ENCODE measurements at regions not wholly inside any gene's neighbourhood (a gene's known extent, or its start where the extent isn't known, plus 50 kb on each side); places are given as distances from the start of the nearest gene placed in this dataset.

- CTCF ChIA-PET, result interaction anchor here (0.9 kb wide), 1 partner anchor 17 kb away, joined by 3 read pairs; no protein-coding TSS in a partner anchor
- no peaks in the 10 kb centered on the region for H3K79me2 ChIP-seq (ENCODE audit: control insufficient read depth, insufficient read depth, low read length)
- FAIRE-seq (no peak), DNase-seq (ENCODE audit: low read depth, low spot score) (no peak), ATAC-seq (no peak)
- H3K36me3 ChIP-seq (ENCODE audit: control insufficient read depth in 2 of 2, insufficient read depth in 2 of 2, low read length in 1 of 2), result no peaks in the 10 kb centered on the region
- no peaks in the 10 kb centered on the region for H4K20me1 ChIP-seq (ENCODE audit: control insufficient read depth, insufficient read depth)
- no peak for TF ChIP-seq TCF7 (IDR thresholded peaks at IDR 0.05; ENCODE audit: borderline replicate concordance)
- no peak for TF ChIP-seq CHD1 (IDR thresholded peaks at IDR 0.05; ENCODE audit: low read depth, low read length)
- no peak for TF ChIP-seq CUX1 (IDR thresholded peaks at IDR 0.05; ENCODE audit: insufficient replicate concordance, low read depth, low read length)
- TF ChIP-seq RELA (IDR thresholded peaks at IDR 0.05; ENCODE audit: borderline replicate concordance, partially characterized antibody), result no peak
- TF ChIP-seq SRF (IDR thresholded peaks at IDR 0.05; ENCODE audit: low read depth in 2 of 2, low read length in 2 of 2), result no peak
- TF ChIP-seq KLF5 (IDR thresholded peaks at IDR 0.05; ENCODE audit: partially characterized antibody), result no peak
- TF ChIP-seq ZNF274 (IDR thresholded peaks at IDR 0.05; ENCODE audit: insufficient read depth, insufficient read length), result no peak
- no peak for TF ChIP-seq CBFB (IDR thresholded peaks at IDR 0.05; ENCODE audit: low read depth)
- TF ChIP-seq SMAD1 (IDR thresholded peaks at IDR 0.05; ENCODE audit: low read depth, partially characterized antibody), result no peak
- TF ChIP-seq MEF2A (IDR thresholded peaks at IDR 0.05; ENCODE audit: insufficient read depth, low read depth, low read length), result no peak
- TF ChIP-seq MTA2 (IDR thresholded peaks at IDR 0.05; ENCODE audit: low read depth), result no peak
- TF ChIP-seq KDM1A (IDR thresholded peaks at IDR 0.05; ENCODE audit: borderline replicate concordance), result no peak
- TF ChIP-seq, protein P1, sequence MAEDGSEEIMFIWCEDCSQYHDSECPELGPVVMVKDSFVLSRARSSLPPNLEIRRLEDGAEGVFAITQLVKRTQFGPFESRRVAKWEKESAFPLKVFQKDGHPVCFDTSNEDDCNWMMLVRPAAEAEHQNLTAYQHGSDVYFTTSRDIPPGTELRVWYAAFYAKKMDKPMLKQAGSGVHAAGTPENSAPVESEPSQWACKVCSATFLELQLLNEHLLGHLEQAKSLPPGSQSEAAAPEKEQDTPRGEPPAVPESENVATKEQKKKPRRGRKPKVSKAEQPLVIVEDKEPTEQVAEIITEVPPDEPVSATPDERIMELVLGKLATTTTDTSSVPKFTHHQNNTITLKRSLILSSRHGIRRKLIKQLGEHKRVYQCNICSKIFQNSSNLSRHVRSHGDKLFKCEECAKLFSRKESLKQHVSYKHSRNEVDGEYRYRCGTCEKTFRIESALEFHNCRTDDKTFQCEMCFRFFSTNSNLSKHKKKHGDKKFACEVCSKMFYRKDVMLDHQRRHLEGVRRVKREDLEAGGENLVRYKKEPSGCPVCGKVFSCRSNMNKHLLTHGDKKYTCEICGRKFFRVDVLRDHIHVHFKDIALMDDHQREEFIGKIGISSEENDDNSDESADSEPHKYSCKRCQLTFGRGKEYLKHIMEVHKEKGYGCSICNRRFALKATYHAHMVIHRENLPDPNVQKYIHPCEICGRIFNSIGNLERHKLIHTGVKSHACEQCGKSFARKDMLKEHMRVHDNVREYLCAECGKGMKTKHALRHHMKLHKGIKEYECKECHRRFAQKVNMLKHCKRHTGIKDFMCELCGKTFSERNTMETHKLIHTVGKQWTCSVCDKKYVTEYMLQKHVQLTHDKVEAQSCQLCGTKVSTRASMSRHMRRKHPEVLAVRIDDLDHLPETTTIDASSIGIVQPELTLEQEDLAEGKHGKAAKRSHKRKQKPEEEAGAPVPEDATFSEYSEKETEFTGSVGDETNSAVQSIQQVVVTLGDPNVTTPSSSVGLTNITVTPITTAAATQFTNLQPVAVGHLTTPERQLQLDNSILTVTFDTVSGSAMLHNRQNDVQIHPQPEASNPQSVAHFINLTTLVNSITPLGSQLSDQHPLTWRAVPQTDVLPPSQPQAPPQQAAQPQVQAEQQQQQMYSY (CRISPR knock-in tag; IDR thresholded peaks at IDR 0.05), result no peak
- no peak for TF ChIP-seq SUZ12 (IDR thresholded peaks at IDR 0.05; ENCODE audit: unreplicated experiment)
- TF ChIP-seq NFXL1 (IDR thresholded peaks at IDR 0.05; ENCODE audit: borderline replicate concordance), result no peak
- TF ChIP-seq, protein P2, sequence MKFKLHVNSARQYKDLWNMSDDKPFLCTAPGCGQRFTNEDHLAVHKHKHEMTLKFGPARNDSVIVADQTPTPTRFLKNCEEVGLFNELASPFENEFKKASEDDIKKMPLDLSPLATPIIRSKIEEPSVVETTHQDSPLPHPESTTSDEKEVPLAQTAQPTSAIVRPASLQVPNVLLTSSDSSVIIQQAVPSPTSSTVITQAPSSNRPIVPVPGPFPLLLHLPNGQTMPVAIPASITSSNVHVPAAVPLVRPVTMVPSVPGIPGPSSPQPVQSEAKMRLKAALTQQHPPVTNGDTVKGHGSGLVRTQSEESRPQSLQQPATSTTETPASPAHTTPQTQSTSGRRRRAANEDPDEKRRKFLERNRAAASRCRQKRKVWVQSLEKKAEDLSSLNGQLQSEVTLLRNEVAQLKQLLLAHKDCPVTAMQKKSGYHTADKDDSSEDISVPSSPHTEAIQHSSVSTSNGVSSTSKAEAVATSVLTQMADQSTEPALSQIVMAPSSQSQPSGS (IDR thresholded peaks at IDR 0.05; ENCODE audit: low read length), result no peak
- no peak for TF ChIP-seq NFYB (IDR thresholded peaks at IDR 0.05; ENCODE audit: insufficient read depth, low read depth, low read length)
- SMC1A ChIA-PET (ENCODE audit: uncharacterized antibody, unreplicated experiment), result interaction anchor here (0.7 to 2.0 kb wide), 2 partner anchors 17 to 1970 kb away, joined by 3 to 5 read pairs; no protein-coding TSS in a partner anchor
- H3K27me3 ChIP-seq (replicated peaks in 1 of 2; ENCODE audit: control insufficient read depth in 2 of 2, insufficient read depth in 2 of 2, low read length in 1 of 2), result no peaks in the 10 kb centered on the region
- no peaks in the 10 kb centered on the region for H3K4me1 ChIP-seq (ENCODE audit: control insufficient read depth, insufficient read depth, low read length)
- H3K4me3 ChIP-seq, result no peak overlapping the region
- no peaks in the 10 kb centered on the region for H3K9me3 ChIP-seq (replicated peaks; ENCODE audit: control insufficient read depth, insufficient read depth, low read length)
- intact Hi-C loops (cut with micrococcal nuclease; ENCODE audit: unreplicated experiment) (no loop called here), in situ Hi-C loops (cut with MboI) (no loop called here)
- H2AFZ ChIP-seq (ENCODE audit: control insufficient read depth, low read depth, low read length), result no peak overlapping the region
- no peak overlapping the region for H3K27ac ChIP-seq (ENCODE audit: control insufficient read depth, insufficient read depth)
- no peak overlapping the region for H3K4me2 ChIP-seq (ENCODE audit: control insufficient read depth, insufficient read depth)
- no peak overlapping the region for H3K9ac ChIP-seq (ENCODE audit: control insufficient read depth, insufficient read depth, low read length)
- no TSS peak for BruUV-seq (replicated peaks)
- POLR2A ChIA-PET, result no interaction called here
- RAD21 ChIA-PET (ENCODE audit: unreplicated experiment), result no interaction called here
Observed at GRCh38 chr2:59008950-59009349, 767.8 kb upstream of the FANCL start.

All from GM12878 (cell line).